Mesendoderm (in vitro differentiated cells): ENCODE measurements at regions not wholly inside any gene's neighbourhood (a gene's known extent, or its start where the extent isn't known, plus 50 kb on each side); places are given as distances from the start of the nearest gene placed in this dataset.

Source experiments
- DNase-seq: peaks from one replicate; pipeline ENCODE4 v3.0.0; 2013
- H2AK5ac ChIP-seq: 2 replicates; pipeline ENCODE4 v1.6.1; 2013; ENCODE audit warnings: low read length, inconsistent platforms
- H2BK120ac ChIP-seq: 2 replicates; pipeline ENCODE4 v1.6.1; 2013; ENCODE audit warnings: low read depth, mild to moderate bottlenecking, low read length, moderate library complexity, mixed read lengths
- H2BK15ac ChIP-seq: replicated peaks from 2 replicates; pipeline ENCODE4 v1.6.1; 2013; ENCODE audit warnings: low read depth, mild to moderate bottlenecking, moderate library complexity
- H2BK5ac ChIP-seq: 2 replicates; pipeline ENCODE4 v1.6.1; 2013; ENCODE audit warnings: low read length, inconsistent platforms
- H3K18ac ChIP-seq: 2 replicates; pipeline ENCODE4 v1.6.1; 2013; ENCODE audit warnings: mild to moderate bottlenecking, low read length, mixed read lengths
- H3K23ac ChIP-seq: one replicate; pipeline ENCODE4 v1.6.1; 2013; ENCODE audit warnings: low read length
- H3K27ac ChIP-seq: 2 replicates; pipeline ENCODE4 v1.5.1; 2013; ENCODE audit warnings: low read depth, mild to moderate bottlenecking, inconsistent platforms, low read length, moderate library complexity
- H3K27me3 ChIP-seq: 2 replicates; pipeline ENCODE4 v1.6.1; 2013; ENCODE audit warnings: low read length, control low read depth, mild to moderate bottlenecking, inconsistent platforms; ENCODE audit not compliant: insufficient read depth, poor library complexity
- H3K36me3 ChIP-seq: 2 replicates; pipeline ENCODE4 v1.6.1; 2013; ENCODE audit warnings: low read length, inconsistent platforms; ENCODE audit not compliant: control insufficient read depth, insufficient read depth
- H3K4ac ChIP-seq: one replicate; pipeline ENCODE4 v1.6.1; 2013; ENCODE audit warnings: low read depth, mild to moderate bottlenecking, low read length, moderate library complexity
- H3K4me1 ChIP-seq: 2 replicates; pipeline ENCODE4 v1.6.1; 2013; ENCODE audit warnings: low read depth, low read length, inconsistent platforms; ENCODE audit not compliant: control insufficient read depth
- H3K4me2 ChIP-seq: 2 replicates; pipeline ENCODE4 v1.6.1; 2013; ENCODE audit warnings: low read length
- H3K4me3 ChIP-seq: 2 replicates; pipeline ENCODE4 v1.5.1; 2013; ENCODE audit warnings: mild to moderate bottlenecking, low read length
- H3K56ac ChIP-seq: one replicate; pipeline ENCODE4 v1.6.1; 2013; ENCODE audit warnings: low read length
- H3K79me1 ChIP-seq: 2 replicates; pipeline ENCODE4 v1.6.1; 2013; ENCODE audit warnings: low read length, inconsistent platforms
- H3K79me2 ChIP-seq: 2 replicates; pipeline ENCODE4 v1.6.1; 2013; ENCODE audit warnings: mild to moderate bottlenecking, low read length; ENCODE audit not compliant: control insufficient read depth, insufficient read depth
- H3K9ac ChIP-seq: 2 replicates; pipeline ENCODE4 v1.6.1; 2013; ENCODE audit warnings: low read length, inconsistent platforms
- H4K5ac ChIP-seq: one replicate; pipeline ENCODE4 v1.6.1; 2013; ENCODE audit warnings: low read length
- H4K8ac ChIP-seq: one replicate; pipeline ENCODE4 v1.6.1; 2013; ENCODE audit warnings: low read depth, mild to moderate bottlenecking, control low read depth, low read length, moderate library complexity
- WGBS: extraction: QIAGEN DNeasy Blood & Tissue Kit; methylation state at CpG from one replicate; pipeline ENCODE4 v1.1.7; 2013; ENCODE audit warnings: low lambda C conversion rate, missing lambda C conversion rate; ENCODE audit not compliant: insufficient coverage; ENCODE audit errors: extremely low coverage; 5-methylcytosine and 5-hydroxymethylcytosine counted together

GRCh38 chr14:105904379-105904778, 378.0 kb downstream of the TMEM121 start:
- Histone ChIP-seq H2BK120ac (no peak overlapping the region), H3K9ac (no peak overlapping the region), H3K27ac (no peak overlapping the region), H3K4me3 (no peak overlapping the region), H3K23ac (no peak overlapping the region), H3K79me2 (no peaks in the 10 kb centered on the region), H2AK5ac (no peak overlapping the region), H3K18ac (no peak overlapping the region), H4K8ac (no peak overlapping the region), H2BK15ac (no peak overlapping the region), H3K4ac (no peak overlapping the region), H3K79me1 (no peaks in the 10 kb centered on the region), H2BK5ac (no peak overlapping the region), H3K4me1 (no peaks in the 10 kb centered on the region), H3K56ac (no peak overlapping the region), H3K36me3 (no peaks in the 10 kb centered on the region), H3K4me2 (no peak overlapping the region), H3K27me3 (no peaks in the 10 kb centered on the region), H4K5ac (no peak overlapping the region)
- no peak for DNase-seq
- WGBS = no CpG with 5 or more reads among the region's 11 CpGs

- Histone ChIP-seq H3K79me2 (no peaks in the 10 kb centered on the region), H3K27me3 (no peaks in the 10 kb centered on the region), H3K79me1 (no peaks in the 10 kb centered on the region), H2BK15ac (no peak overlapping the region), H3K4me1 (no peaks in the 10 kb centered on the region), H4K5ac (no peak overlapping the region), H3K18ac (no peak overlapping the region), H3K36me3 (no peaks in the 10 kb centered on the region), H3K9ac (no peak overlapping the region), H3K4me2 (no peak overlapping the region), H4K8ac (no peak overlapping the region), H3K27ac (no peak overlapping the region), H2BK5ac (no peak overlapping the region), H2BK120ac (no peak overlapping the region), H2AK5ac (no peak overlapping the region), H3K56ac (no peak overlapping the region), H3K4ac (no peak overlapping the region), H3K4me3 (no peak overlapping the region), H3K23ac (no peak overlapping the region)
- WGBS = no CpG with 5 or more reads among the region's 11 CpGs
- no peak for DNase-seq
Measured at GRCh38 chr14:105905456-105905855, 379.1 kb downstream of the TMEM121 start.

GRCh38 chr14:105907276-105907675, 380.9 kb downstream of the TMEM121 start:
- Histone ChIP-seq H3K4me1 (no peaks in the 10 kb centered on the region), H4K8ac (no peak overlapping the region), H4K5ac (no peak overlapping the region), H2BK5ac (no peak overlapping the region), H3K79me2 (no peaks in the 10 kb centered on the region), H2AK5ac (no peak overlapping the region), H3K27ac (no peak overlapping the region), H3K9ac (no peak overlapping the region), H3K4ac (no peak overlapping the region), H3K79me1 (no peaks in the 10 kb centered on the region), H2BK120ac (no peak overlapping the region), H3K4me3 (no peak overlapping the region), H3K18ac (no peak overlapping the region), H3K56ac (no peak overlapping the region), H3K27me3 (no peaks in the 10 kb centered on the region), H3K23ac (no peak overlapping the region), H3K4me2 (no peak overlapping the region), H2BK15ac (no peak overlapping the region), H3K36me3 (no peaks in the 10 kb centered on the region)
- WGBS = no CpG with 5 or more reads among the region's 3 CpGs
- no peak for DNase-seq

GRCh38 chr14:105908006-105908405, 381.6 kb downstream of the TMEM121 start:
- Histone ChIP-seq H3K4ac (no peak overlapping the region), H3K4me2 (no peak overlapping the region), H2BK120ac (no peak overlapping the region), H2BK5ac (no peak overlapping the region), H3K4me3 (no peak overlapping the region), H3K9ac (no peak overlapping the region), H3K27ac (no peak overlapping the region), H4K5ac (no peak overlapping the region), H3K79me2 (no peaks in the 10 kb centered on the region), H3K27me3 (no peaks in the 10 kb centered on the region), H3K23ac (no peak overlapping the region), H4K8ac (no peak overlapping the region), H2AK5ac (no peak overlapping the region), H3K79me1 (no peaks in the 10 kb centered on the region), H3K36me3 (no peaks in the 10 kb centered on the region), H3K18ac (no peak overlapping the region), H3K4me1 (no peaks in the 10 kb centered on the region), H3K56ac (no peak overlapping the region), H2BK15ac (no peak overlapping the region)
- WGBS = no CpG with 5 or more reads among the region's 6 CpGs
- DNase-seq = no peak

GRCh38 chr14:105908481-105908911, 382.1 kb downstream of the TMEM121 start:
- Histone ChIP-seq H2BK15ac (no peak overlapping the region), H3K4ac (no peak overlapping the region), H3K18ac (no peak overlapping the region), H4K5ac (no peak overlapping the region), H3K23ac (no peak overlapping the region), H2BK120ac (no peak overlapping the region), H3K9ac (no peak overlapping the region), H3K36me3 (no peaks in the 10 kb centered on the region), H2AK5ac (no peak overlapping the region), H3K4me1 (no peaks in the 10 kb centered on the region), H3K79me1 (no peaks in the 10 kb centered on the region), H3K4me2 (no peak overlapping the region), H3K56ac (no peak overlapping the region), H4K8ac (no peak overlapping the region), H3K27me3 (no peaks in the 10 kb centered on the region), H3K27ac (no peak overlapping the region), H3K4me3 (no peak overlapping the region), H2BK5ac (no peak overlapping the region), H3K79me2 (no peaks in the 10 kb centered on the region)
- DNase-seq = no peak
- no CpG with 5 or more reads among the region's 9 CpGs for WGBS

- no peak overlapping the region for H2BK15ac ChIP-seq
- no CpG with 5 or more reads among the region's 14 CpGs for WGBS
- no peaks in the 10 kb centered on the region for H3K79me2 ChIP-seq
- no peak overlapping the region for H3K4me3 ChIP-seq
- H3K4me1 ChIP-seq = no peaks in the 10 kb centered on the region
- no peak overlapping the region for H3K23ac ChIP-seq
- H2AK5ac ChIP-seq = no peak overlapping the region
- H3K36me3 ChIP-seq = no peaks in the 10 kb centered on the region
- H3K79me1 ChIP-seq = no peaks in the 10 kb centered on the region
- no peak overlapping the region for H2BK5ac ChIP-seq
- no peak overlapping the region for H3K9ac ChIP-seq
- H2BK120ac ChIP-seq = no peak overlapping the region
- no peak overlapping the region for H3K4ac ChIP-seq
- H3K27me3 ChIP-seq = no peaks in the 10 kb centered on the region
- no peak overlapping the region for H4K5ac ChIP-seq
- DNase-seq = no peak
- H3K18ac ChIP-seq = no peak overlapping the region
- no peak overlapping the region for H3K4me2 ChIP-seq
- no peak overlapping the region for H3K56ac ChIP-seq
- no peak overlapping the region for H3K27ac ChIP-seq
- H4K8ac ChIP-seq = no peak overlapping the region
Measured at GRCh38 chr14:105909046-105909827, 382.9 kb downstream of the TMEM121 start.
